GM19455 (cell line): ENCODE measurements at regions not wholly inside any gene's neighbourhood (a gene's known extent, or its start where the extent isn't known, plus 50 kb on each side); places are given as distances from the start of the nearest gene placed in this dataset.
"Not testable (repeated sequence)": the region's sequence is repeated elsewhere in the genome, so short reads cannot be mapped to it uniquely, and the experiment has no call there.

Experiments used
- ATAC-seq: cut with Tn5 transposase; IDR thresholded peaks from one replicate; pipeline ENCODE4 v1.9.1; 2021; ENCODE audit not compliant: unreplicated experiment

- ATAC-seq = no peak
Observed at GRCh38 chr14:44388306-44388705, 118.8 kb downstream of the FSCB start.

DNA sequence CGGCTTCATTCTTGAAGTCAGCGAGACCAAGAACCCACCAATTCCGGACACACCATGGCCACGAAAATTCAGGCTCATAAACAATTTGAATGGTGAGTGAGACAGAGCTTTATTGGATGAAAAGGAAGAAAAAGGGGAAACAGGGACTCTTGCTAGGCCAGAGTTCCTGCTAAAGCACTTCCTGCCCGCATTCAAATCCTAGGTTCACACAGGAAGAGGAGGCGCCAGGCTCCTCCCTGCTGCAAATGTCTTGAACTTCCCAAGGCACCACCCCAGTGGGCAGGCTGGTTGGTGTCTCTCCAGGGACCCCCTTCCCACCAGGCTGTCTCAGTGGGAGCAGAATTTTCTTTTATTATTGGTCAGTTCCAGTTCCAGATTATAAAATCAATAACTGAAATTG lies 121.2 kb downstream of the FSCB start:
- no peak for ATAC-seq

DNA sequence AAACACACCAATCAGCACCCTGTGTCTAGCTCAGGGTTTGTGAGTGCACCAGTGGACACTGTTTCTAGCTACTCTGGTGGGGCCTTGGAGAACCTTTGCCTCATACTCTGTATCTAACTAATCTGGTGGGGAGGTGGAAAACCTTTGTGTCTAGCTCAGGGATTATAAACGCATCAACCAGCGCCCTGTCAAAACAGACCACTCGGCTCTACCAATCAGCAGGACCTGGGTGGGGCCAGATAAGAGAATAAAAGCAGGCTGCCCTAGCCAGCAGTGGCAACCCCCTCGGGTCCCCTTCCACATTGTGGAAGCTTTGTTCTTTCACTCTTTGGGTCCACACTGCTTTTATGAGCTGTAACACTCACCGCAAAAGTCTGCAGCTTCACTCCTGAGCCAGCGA lies 121.8 kb downstream of the FSCB start:
- ATAC-seq = not testable (repeated sequence)

GRCh38 chr14:44384601-44385293 lies 122.3 kb downstream of the FSCB start:
- ATAC-seq = not testable (repeated sequence)

DNA sequence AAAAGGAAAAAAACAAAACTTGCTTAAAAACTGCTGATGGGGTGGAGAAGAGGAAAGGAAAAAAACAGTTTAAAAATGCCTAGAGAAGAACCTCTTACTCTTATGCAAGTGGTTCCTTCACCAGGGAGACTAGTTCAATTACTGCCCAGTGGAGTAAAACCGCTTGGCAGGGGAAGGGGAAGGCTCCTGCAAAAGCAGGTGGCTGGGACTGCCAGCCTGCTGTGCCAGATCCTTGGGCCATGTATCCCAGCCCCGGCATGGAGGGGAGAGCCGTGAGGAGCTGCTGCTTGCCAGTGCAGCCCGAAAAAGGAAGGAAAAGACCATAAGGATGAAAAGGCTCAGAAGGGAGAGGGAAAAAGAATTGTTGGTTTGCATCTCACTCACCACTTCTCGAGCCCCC lies 123.0 kb downstream of the FSCB start:
- no peak for ATAC-seq

GRCh38 chr14:44383636-44384035 lies 123.4 kb downstream of the FSCB start:
- no peak for ATAC-seq

DNA sequence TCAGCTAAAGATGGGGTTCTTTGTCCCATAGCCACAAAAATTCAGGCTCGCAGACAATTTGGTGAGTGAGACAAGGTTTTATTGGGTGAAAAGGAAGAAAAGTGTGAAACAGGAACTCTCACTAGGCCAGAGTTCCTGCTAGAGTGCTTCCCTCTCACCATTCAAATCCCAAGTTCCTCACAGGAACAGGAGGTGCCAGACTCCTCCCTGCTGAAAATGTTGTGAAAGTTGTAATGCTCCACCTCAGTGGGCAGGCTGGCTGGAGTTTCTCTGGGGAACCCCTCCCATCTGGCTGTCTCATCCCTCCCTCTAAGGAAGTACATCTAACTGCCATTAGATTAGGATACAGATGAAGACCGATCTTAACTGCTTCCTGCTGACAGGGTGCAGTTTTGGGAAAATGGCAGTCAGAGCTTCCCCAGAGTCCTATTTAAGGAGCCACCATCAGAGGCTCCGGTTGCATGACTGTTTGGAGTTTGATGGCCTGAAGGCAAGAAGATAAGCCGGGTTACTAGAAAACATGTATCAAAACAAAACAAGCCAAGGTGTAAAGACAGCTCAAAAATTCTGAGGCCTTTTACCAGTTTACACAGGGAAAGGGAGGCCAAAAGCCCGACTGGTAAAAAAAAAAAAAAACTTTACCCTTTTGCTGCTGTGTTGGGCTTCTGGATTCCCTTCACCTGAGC lies 127.6 kb downstream of the FSCB start:
- ATAC-seq = no peak

DNA sequence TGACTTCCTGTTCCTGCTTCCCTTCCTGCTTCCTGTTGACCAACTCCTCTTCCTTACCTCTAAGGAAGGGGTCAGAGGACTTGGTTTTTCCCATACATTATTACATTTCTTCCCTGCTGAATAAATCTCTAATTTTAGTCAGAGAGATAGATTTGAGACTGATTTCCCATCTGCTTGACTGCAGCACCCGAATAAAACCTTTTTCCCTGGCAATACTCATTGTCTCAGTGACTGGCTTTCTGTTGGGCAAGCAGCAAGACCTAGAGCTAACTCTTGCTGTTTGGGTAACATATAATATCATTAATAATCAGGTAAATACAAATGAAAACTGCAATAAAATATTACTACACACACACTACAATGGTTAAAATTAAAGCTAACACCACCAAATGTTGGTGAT lies 132.2 kb downstream of the FSCB start:
- ATAC-seq = no peak

GRCh38 chr14:44372807-44373489 lies 134.1 kb downstream of the FSCB start:
- ATAC-seq = no peak

GRCh38 chr14:44372231-44372630 lies 134.9 kb downstream of the FSCB start:
- ATAC-seq = no peak

GRCh38 chr14:44370727-44371126 lies 136.4 kb downstream of the FSCB start:
- ATAC-seq = no peak

GRCh38 chr14:44369401-44370123 lies 137.5 kb downstream of the FSCB start:
- ATAC-seq = no peak

DNA sequence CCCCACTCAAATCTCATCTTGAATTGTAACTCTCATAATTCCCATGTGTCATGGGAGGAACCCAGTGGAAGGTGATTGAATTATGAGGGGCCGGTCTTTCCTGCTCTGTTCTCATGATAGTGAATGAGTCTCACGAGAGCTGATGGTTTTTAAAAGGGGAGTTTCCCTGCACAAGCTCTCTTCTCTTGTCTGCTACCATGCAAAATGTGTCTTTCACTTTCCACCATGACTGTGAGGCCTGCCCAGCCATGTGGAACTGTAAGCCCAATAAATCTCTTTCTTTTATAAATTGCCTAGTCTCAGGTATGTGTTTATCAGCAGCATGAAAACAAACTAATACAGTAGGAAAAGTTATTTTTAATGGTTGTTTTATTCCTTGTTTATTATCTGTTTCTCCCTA lies 146.0 kb downstream of the FSCB start:
- ATAC-seq = no peak

- no peak for ATAC-seq
Observed at GRCh38 chr14:44353805-44354204, 153.3 kb downstream of the FSCB start.

- no peak for ATAC-seq
Observed at GRCh38 chr14:44352201-44352600, 154.9 kb downstream of the FSCB start.

DNA sequence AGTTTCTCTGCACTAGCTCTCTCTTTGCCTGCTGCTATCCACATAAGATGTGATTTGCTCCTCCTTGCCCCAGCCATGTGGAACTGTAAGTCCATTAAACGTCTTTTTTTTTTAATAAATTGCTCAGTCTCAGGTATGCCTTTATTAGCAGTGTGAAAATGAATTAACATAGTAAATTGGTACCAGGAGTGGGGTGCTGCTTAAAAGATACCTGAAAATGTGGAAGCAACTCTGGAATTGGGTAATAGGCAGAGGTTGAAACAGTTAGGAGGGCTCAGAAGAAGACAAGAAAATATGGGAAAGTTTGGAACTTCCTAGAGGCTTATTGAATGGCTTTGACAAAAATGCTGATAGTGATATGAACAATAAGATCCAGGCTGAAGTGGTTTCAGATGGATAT lies 159.8 kb downstream of the FSCB start:
- no peak for ATAC-seq

GRCh38 chr14:44341116-44341515 lies 166.0 kb downstream of the FSCB start:
- no peak for ATAC-seq

DNA sequence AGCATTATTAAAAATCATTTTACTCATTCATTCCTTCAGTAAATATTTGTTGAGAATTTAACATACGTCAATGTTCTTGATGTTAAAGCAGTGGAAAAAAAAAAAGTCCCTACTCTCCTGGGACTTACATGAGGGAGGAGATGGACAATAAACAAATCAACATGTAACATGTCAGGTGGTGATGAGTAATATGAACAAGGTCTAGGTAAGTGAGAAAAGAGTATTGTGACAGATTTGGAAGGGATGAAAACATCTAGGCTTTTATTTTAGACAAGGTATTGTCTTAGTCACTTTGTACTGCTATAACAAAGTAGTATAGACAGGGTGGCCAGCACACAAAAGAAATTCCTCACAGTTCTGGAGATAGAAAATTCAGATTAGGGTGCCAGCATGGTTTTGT lies 167.2 kb downstream of the FSCB start:
- ATAC-seq = no peak

DNA sequence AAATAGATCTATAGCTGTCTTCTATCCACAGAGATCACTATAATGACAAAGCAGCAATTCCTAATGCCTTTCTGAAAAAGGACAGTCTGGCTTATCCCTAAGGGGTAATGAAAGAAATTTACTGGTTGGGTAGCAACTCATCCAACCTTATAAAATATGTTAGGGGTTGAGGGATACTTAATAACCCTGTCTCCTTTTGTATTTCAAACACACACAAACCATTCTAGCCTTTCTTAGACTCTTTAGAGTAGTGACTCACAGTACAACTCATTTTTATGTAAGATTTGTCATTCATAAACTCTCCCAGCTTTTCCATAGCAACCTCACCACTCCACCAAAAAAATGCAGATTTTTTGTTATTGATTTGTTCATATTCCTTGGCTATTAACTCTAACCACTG lies 167.9 kb downstream of the FSCB start:
- no peak for ATAC-seq

GRCh38 chr14:44317441-44317746 lies 189.7 kb downstream of the FSCB start:
- ATAC-seq = no peak

DNA sequence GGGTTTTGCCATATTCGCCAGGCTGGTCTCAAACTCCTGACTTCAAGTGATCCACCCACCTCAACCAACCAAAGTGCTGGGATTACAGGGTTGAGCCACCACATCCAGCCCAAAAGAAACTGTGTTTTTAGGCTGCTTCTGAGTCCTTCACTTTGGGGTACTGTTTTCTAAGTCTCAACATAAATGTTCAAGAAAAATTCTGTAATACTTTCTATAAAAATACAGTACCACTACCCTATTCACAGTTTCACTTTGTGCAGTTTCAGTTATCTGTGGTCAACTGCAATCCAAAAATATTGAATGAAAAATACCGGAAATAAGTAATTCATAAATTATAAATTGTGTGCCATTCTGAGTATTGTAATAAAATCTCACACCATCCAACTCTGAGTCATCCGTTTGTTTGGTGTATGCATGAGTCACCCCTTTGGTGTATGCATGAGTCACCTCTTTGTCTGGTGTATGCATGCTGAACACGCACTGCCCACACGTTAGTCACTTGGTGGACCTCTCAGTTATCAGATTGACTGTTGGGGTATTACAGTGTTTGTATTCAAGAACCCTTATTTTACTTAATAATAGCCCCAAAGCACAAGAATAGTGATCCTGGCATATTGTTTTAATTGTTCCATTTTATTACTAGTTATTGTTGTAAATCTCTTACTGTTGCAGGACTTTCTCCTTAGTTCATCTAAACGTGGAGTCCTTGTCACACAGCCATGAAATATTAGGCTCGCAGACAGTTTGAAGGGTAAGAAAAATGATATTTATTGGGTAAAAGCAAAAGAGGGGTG lies 190.2 kb downstream of the FSCB start:
- peak; percentile 72 for ATAC-seq
